C4-2B (cell line): ENCODE measurements at regions not wholly inside any gene's neighbourhood (a gene's known extent, or its start where the extent isn't known, plus 50 kb on each side); places are given as distances from the start of the nearest gene placed in this dataset.

Experiments used
- CTCF ChIP-seq: fragments of 450-650 bp; conservative IDR thresholded peaks from 2 replicates; pipeline ENCODE4 v1.5.1; 2017; ENCODE audit warnings: mild to moderate bottlenecking
- ZFX ChIP-seq: fragments of 450-650 bp; IDR thresholded peaks from 2 replicates; pipeline ENCODE4 v1.6.1; 2017

GRCh38 chr1:25150985-25151495, 81.3 kb downstream of the SYF2 start:
- TF ChIP-seq CTCF, result no peak
- no peak for TF ChIP-seq ZFX
